ENCODE measurements at regions not wholly inside any gene's neighbourhood (a gene's known extent, or its start where the extent isn't known, plus 50 kb on each side); places are given as distances from the start of the nearest gene placed in this dataset.

DNA sequence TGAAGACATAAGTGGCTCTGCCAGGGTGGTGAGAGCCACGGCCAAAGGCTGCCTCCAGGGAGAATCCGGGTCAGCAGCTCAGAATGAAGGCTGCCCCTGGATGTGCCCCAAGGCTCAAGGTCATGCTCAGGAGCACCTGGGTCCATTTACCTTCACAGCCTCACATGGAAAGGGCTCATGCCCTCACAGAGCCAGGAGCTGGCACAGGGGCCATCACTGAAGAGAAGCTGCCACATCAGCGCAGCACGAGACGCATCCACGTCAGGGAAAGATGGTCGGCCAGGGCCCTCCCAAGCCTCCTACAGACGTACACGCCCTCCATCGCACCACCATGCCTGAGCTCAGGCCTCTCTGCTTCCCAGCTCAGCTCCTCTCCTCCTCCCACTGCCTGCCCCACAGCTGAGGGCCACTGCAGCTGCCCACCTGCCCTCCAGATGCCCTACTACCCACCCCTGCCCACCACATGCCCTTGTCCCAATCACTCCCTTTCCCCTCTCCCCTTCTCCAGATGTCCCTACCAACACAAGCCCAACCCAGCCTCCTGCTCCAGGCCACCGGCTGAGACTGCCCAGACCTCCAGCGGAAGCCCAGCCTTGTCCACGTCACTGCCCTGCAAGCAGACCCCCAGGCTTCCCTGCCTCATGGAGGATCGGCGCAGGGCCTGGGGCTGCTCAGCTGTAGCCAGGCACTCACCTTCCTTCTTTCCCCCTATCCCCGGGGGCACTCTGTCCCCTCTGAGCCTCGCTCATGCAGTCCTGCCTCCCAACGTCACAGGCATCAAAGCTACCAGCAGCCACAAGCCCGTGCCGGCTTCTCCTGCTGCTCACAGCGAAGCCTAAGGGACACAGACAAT is 144.1 kb downstream of the SHANK2 start:
- TF ChIP-seq POLR2A (IDR thresholded peaks at IDR 0.05; ENCODE audit: low read depth, low read length) (no peak), POLR2AphosphoS5 (IDR thresholded peaks at IDR 0.05; ENCODE audit: low read depth, low read length) (no peak), PAX5 (IDR thresholded peaks at IDR 0.05; ENCODE audit: insufficient read depth, low read length, severe bottlenecking) (no peak), POU2F2 (IDR thresholded peaks at IDR 0.05; ENCODE audit: low read depth, low read length) (no peak), TAF1 (IDR thresholded peaks at IDR 0.05; ENCODE audit: low read depth, low read length) (no peak), SPI1 (IDR thresholded peaks at IDR 0.05; ENCODE audit: low read depth, low read length) (no peak)

Measured in GM12891 (cell line).